Forelimb muscle (tissue), 1 donor: ENCODE measurements at regions not wholly inside any gene's neighbourhood (a gene's known extent, or its start where the extent isn't known, plus 50 kb on each side); places are given as distances from the start of the nearest gene placed in this dataset.
"Not testable (repeated sequence)": the region's sequence is repeated elsewhere in the genome, so short reads cannot be mapped to it uniquely, and the experiment has no call there.

Source experiments
- DNase-seq: peaks from one replicate; pipeline ENCODE4 v3.0.0-alpha.2; 2013; ENCODE audit warnings: low read depth

DNA sequence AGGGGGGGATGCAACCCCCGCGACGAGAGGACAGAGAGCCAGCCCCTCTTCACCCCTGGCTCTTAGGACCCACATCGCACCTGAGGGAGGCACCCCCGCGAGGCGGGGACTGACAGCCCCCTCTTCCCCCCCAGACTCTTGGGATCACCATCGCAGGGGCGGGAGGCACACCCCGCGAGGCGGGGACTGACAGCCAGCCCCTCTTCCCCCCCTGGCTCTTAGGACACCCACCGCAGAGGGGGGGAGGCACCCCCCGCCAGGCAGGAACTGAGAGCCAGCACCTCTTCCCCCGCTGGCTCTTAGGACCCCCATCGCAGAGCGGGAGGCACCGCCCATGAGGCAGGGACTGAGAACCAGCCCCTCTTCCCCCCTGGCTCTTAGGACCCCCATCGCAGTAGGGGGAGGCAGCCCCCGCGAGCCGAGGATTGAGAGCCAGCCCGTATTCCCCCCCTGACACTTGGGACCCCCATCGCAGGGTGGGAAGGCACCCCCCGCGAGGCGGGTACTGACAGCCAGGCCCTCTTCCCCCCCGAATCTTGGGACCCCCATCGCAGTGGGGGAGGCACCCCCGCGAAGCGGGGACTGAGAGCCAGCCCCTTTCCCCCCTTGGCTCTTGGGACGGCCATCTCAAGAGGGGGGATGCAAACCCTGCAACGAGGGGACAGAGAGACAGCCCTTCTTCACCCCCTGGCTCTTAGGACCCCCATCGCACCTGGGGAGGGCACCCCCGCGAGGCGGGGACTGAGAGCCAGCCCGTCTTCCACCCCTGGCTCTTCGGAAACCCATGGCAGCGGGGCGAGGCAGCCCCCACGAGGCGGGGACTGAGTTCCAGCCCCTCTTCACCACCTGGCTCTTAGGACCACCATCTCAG lies 2425.1 kb upstream of the PCDH20 start:
- no peak for DNase-seq

DNA sequence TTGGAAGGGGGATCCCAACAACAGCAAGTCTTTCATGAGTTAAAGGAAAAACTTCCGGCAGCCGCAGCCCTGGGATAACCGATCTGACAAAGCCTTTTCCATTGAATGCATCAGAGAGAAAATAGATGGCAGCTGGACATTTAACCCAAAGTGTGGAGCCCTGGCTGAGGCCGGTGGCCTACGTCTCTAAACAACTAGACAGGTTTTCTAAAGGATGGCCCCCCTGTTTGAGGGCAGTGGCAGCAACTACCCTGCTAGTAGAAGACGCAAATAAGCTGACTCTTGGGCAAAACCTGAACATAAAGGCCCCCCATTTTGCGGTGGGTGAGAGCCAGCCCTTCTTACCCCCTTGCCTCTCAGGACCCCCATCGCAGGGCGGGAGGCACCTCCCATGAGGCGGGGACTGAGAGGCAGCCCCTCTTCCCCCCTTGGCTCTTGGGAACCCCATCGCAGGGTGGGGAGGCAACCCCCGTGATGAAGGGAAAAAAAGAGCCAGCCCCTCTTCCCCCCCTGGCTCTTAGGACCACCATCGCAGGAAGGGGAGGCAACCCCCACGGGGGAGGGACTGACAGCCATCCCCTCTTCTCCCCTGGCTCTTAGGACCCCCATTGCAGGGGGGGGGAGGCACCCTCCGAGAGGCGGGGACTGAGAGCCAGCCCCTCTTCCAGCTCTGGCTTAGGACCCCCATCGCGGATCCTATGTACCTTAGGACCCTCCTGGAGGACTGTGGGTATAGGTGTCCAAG lies 2422.9 kb upstream of the PCDH20 start:
- no peak for DNase-seq

DNA sequence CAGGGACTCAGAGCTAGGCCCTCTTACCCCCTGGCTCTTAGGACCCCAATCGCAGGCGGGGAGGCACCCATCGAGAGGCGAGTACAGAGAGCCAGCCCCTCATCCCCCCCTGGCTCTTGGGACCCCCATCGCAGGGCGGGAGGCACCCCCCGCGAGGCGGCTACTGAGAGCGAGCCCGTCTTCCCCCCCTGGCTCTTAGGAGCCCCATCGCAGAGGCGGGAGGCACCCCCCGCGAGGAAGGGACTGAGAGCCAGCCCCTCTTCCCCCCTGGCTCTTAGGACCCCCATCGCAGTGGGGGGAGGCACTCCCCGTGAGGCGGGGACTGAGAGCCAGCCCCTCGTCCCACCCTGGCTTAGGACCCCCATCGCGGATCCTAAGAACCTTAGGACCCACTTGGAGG lies 2422.1 kb upstream of the PCDH20 start:
- not testable (repeated sequence) for DNase-seq

DNA sequence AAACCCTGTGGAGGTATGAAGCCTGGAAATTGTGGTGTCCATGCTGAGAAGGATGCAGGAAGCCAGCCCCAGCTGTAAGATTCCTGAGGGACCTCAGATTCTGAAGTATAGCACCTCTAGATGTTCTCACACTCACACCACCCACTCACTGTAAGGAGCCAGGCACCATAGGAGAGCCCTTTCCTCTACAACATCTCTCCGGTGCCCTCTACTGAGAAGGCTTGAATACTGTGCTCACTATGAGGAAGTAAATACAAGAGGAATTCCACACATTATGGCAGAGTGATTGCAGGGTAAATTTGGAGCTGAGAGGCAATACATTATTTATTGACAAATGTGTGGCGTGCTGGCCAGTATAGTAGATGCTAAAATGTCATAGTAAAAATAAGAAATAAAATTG lies 2414.0 kb upstream of the PCDH20 start:
- DNase-seq = not testable (repeated sequence)

DNA sequence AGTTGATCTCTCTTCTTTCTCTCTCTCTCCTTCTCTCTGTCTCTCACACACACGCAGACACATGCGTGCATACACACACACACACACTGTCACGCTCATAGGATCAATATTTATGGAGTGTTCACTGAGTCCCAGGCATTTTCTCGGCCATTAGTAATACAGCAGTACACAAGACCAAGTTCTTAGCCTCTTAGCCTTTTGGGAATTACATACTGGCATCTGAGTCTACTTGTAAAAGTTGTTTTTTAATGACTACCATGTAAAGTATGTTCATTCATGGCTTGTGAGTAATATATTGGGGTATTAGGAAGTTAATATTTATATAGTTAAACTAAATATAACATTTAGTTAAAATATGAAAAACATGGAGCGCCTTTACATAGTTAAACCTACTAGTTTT lies 2406.1 kb upstream of the PCDH20 start:
- not testable (repeated sequence) for DNase-seq

DNA sequence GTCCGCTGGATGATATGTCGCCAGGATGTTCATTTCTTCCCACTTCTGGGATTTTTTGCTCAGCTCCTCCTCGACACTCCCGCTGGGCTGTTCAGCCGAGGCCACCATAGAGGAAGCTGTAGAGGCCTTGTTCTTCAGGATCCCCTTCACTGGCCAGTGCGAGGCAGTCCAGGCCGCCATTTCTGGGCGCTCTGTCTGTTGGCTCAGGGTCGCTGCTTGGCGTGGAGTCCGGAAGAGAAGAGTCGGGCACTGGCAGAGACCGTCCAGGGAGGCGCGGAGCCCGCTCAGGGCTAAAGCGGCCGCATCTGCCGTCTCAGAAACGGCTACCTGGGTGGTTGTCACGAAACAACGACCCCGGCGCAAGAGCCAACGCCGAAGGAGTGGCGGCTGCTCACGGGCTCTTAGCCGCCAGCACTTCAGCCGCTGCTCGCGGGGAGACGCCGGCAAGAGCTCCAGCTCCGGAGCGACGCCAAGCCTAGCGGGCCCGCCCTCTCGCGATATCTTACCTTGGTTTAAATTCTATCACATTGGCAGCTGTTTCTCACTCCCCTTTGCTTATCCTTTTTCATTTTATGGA lies 2395.9 kb upstream of the PCDH20 start:
- not testable (repeated sequence) for DNase-seq

DNA sequence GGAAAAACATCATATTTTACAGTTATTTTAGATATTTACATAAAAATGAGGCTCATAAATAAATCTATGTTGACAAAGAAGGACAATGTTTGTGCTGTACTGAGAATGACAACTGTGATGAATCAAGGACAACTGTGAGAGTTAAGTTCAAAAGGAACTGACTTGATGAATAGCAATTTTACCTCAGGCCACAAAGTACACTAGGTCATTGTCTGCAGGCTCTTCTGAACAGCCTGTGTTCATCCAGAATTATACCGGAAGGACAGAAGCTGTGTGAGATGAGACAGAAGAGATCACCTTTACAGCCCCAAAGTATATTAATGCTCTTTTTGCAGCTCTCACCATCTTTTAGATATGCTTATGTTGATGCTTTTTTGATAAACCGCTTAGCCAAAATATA lies 2375.5 kb upstream of the PCDH20 start:
- not testable (repeated sequence) for DNase-seq

DNA sequence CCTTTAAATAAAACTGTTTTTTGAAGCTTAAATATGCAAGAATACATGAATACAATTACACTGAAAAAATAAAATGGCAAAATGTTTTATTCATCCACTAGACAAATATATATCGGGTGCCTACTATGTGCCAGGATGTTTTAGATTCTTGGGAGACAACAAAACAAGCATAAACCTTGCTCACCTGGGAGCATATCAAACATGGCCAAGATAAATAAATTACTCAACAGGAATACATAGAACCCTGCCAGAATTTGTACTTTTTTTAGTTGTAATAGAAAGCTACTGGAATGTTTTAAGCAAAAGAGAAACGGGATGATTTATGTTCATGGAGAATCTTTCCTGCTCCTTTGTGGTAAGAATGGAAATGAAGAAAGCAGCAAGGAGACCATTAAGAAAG lies 2358.5 kb upstream of the PCDH20 start:
- no peak for DNase-seq

DNA sequence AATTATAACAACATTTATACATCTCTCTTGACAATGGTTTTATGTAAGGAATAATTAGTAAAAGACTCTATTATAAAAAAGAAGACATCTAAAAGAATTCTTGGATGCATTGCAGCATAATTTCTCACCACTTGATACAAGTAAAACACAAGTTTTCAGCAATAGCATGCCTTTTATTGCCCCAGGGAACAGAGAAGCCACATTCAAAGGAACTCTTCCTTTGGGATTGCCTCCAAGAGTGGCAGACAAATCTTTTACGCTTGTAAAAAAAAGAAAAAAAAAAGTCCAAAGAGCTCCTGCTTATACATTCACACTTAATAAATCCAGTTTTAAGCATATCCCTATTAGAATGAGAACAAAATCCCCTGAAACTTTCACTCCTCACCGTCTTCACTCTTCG lies 2357.8 kb upstream of the PCDH20 start:
- DNase-seq = no peak

DNA sequence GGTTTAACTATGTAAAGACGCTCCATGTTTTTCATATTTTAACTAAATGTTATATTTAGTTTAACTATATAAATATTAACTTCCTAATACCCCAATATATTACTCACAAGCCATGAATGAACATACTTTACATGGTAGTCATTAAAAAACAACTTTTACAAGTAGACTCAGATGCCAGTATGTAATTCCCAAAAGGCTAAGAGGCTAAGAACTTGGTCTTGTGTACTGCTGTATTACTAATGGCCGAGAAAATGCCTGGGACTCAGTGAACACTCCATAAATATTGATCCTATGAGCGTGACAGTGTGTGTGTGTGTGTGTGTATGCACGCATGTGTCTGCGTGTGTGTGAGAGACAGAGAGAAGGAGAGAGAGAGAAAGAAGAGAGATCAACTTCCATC lies 2342.0 kb upstream of the PCDH20 start:
- not testable (repeated sequence) for DNase-seq

DNA sequence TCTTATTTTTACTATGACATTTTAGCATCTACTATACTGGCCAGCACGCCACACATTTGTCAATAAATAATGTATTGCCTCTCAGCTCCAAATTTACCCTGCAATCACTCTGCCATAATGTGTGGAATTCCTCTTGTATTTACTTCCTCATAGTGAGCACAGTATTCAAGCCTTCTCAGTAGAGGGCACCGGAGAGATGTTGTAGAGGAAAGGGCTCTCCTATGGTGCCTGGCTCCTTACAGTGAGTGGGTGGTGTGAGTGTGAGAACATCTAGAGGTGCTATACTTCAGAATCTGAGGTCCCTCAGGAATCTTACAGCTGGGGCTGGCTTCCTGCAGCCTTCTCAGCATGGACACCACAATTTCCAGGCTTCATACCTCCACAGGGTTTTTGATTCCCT lies 2334.2 kb upstream of the PCDH20 start:
- DNase-seq = not testable (repeated sequence)

DNA sequence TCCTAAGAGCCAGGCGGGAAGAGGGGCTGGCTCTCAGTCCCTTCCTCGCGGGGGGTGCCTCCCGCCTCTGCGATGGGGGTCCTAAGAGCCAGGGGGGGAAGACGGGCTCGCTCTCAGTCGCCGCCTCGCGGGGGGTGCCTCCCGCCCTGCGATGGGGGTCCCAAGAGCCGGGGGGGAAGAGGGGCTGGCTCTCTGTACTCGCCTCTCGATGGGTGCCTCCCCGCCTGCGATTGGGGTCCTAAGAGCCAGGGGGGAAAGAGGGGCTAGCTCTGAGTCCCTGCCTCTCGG lies 2326.1 kb upstream of the PCDH20 start:
- DNase-seq = not testable (repeated sequence)

DNA sequence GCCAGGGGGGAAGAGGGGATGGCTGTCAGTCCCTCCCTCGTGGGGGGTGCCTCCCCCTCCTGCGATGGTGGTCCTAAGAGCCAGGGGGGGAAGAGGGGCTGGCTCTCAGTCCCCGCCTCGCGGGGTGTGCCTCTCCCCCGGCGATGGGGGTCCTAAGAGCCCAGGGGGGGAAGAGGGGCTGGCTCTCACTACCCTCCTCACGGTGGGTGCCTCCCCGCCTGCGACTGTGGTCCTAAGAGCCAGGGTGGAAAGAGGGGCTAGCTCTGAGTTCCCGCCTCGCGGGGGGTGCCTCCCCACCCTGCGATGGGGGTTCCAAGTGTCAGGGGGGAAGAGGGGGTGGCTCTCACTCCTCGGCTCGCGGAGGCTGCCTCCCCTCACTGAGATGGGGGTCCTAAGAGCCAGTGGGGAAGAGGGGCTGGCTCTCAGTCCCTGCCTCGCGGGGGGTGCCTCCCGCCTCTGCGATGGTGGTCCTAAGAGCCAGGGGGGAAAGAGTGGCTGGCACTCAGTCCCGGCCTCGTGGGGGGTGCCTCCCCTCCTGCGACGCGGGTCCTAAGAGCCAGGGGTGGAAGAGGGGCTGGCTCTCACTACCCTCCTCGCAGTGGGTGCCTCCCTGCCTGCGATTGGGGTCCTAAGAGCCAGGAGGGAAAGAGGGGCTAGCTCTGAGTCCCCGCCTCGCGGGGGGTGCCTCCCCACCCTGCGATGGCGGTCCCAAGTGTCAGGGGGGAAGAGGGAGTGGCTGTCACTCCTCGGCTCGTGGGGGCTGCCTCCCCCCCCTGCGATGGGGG lies 2325.6 kb upstream of the PCDH20 start:
- DNase-seq = no peak

DNA sequence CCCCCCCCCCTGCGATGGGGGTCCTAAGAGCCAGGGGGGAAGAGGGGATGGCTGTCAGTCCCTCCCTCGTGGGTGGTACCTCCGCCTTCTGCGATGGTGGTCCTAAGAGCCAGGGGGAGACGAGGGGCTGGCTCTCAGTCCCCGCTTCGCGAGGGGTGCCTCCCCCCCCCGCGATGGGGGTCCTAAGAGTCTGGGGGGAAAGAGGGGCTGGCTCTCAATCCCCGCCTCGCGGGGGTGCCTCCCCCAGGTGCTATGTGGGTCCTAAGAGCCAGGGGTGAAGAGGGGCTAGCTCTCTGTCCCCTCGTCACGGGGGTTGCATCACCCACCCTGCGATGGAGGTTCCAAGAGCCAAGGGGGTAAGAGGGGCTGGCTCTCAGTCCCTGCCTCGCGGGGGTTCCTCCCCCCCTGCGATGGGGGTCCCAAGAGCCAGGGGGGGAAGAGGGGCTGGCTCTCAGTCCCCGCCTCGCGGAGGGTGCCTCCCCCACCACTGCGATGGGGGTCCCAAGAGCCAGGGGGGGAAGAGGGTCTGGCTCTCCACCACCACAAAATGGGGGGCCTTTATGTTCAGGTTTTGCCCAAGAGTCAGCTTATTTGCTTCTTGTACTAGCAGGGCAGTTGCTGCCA lies 2323.6 kb upstream of the PCDH20 start:
- DNase-seq = not testable (repeated sequence)

DNA sequence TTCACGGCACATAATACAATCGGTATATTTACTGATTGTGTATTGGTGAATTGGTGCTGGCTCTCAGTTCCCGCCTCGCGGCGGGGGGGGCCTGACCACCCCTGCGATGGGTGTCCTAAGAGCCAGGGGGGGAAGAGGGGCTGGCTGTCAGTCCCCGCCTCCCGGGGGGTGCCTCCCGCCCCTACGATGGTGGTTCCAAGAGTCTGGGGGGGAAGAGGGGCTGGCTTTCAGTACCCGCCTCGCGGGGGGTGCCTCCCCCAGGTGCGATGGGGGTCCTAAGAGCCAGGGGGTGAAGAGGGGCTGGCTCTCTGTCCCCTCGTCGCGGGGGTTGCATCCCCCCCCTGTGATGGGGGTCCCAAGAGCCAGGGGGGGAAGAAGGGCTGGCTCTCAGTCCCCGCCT lies 2321.8 kb upstream of the PCDH20 start:
- DNase-seq = no peak

DNA sequence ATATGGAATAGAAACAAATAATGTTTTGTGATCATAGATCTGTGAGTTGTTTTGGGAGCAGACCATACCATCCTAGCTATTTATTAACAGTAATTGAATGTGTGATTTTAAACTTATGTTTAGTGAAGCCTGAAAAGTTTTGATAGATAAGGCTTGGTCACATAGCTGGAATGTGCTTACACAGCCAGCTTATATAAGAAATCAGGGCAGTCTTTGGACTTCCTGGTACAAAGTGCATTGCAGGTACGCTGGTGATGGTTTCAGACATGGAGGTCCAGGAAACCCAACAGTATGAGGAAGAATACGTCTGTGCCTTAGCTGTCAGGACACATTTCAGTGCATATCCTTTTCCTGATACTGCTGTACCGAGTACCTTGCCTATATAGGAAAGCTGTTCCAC lies 2316.2 kb upstream of the PCDH20 start:
- DNase-seq = no peak

DNA sequence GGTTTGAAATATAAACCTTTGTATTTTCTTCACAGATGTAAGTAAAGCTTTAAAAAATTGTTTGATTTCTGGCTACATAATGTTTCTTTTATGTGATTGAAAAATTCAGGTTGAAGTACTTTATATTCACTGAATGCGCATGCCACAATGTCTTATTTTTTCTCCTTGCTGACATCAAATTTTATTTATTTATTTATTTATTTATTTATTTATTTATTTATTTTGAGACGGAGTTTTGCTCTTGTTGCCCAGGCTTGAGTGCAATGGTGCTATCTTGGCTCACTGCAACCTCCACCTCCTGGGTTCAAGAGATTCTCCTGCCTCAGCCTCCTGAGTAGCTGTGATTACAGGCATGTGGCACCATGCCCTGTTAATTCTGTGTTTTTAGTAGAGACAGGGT lies 2296.5 kb upstream of the PCDH20 start:
- not testable (repeated sequence) for DNase-seq

DNA sequence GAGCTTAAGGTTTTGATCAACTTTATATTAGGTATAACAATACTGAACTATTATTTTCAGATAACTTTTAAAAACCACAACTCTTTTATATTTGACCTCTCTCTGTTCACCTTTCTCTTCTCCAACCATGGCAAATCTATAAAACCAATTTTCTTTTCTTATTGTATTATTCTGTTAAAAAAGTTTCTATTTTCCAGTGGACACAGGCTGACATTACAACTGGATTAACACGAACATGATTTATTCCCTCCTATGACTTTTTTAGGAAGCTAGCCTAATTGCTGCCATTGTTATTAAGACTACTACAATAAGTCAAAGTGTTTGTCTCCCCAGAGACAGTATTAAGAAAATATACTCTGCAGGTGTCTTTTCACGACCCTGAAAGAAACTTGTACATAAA lies 2291.1 kb upstream of the PCDH20 start:
- no peak for DNase-seq

DNA sequence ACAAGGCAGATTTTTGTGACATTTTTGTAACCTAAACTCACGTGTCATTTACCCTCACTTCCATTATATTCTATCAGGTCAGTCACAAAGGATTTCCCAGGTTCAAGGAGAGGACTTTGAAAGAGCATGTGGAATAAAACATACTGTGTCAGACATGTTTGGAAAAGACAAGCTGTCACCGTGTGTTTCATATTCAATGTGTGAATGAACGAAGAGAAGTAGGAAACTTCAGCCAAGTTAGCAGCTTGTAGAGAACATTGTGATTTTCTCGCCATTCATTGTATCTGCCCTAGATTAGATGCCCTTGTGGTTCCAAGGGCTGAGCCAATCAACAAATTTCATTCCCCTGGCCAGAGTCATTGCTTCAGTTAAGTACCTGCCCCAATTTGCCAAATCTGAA lies 2288.9 kb upstream of the PCDH20 start:
- no peak for DNase-seq

DNA sequence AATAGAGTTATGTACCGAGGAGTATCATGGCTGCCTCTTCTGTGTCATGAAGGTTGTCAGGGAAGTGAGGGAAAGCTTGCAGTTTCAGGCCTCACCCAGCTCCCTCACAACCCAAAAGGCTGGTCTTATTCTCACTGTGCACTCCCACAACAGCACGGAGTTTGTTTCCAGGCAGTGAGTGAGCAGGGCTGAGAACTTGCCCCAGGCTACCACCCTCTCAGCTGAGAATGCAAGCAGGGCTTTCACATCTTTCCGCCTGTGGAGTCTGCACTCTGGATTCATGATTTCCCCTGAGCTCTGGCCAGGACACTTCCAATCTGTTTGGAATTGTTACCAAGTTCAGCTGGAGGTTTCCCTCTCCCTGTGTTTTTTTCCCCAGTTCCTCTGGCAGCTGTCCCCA lies 2284.7 kb upstream of the PCDH20 start:
- DNase-seq = no peak

DNA sequence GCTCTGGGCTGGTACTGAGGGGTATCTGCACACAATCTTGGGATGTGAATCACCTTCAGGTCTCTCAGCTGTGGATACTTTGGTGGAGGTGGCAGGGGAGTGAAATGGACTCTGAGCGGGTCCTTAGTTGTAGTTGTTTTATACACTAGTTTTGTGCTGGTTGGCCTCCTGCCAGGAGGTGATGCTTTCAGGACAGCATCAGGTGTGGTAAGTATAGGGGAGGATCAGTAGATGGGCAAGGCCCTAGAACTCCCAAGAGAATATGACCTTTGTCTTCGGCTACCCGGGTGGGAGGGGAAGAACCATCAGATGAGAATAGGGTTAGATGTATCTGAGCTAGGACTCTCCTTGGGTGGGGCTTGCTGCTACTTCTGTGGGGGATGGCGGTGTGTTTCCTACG lies 2284.3 kb upstream of the PCDH20 start:
- no peak for DNase-seq

DNA sequence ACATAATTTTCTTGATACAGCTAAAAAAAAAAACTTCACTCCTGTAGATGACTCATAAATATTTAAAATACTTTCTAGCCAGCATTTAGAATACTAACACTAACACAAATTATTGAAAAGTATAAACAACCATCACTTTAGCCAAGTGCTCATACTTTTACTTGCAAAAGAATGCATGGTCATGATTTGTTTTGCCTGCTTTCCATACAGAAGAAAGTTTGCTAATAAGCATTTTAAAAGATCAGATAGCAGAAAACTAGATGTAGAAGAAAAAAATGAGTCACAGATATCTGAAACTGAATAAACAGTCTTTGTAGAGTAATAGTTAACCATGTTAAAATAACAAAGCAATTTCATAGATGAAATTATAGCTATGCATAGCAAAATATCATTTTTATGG lies 2280.4 kb upstream of the PCDH20 start:
- no peak for DNase-seq
